ENCODE measurements at regions not wholly inside any gene's neighbourhood (a gene's known extent, or its start where the extent isn't known, plus 50 kb on each side); places are given as distances from the start of the nearest gene placed in this dataset.

DNA sequence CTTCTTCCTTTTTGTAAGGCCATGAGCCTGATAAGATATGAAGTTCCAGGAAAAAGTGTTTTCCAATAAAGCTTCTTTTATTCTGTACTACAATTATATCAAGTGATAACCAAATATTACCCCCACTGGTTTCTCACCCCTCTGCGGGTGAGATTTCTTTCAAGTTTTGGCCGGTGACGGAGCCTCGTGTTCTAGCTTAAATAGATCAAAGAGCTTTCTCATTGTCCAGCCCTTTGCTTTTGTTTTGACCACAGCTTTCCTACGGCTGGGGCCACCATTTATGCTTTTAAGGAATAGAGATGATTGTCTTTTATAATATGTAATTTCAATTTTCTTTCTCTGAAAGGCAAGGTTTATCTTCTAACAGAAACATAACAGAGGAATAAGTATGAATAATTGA is 196.7 kb upstream of the MTPN start:
- no peak for DNase-seq (ENCODE audit: low spot score)

DNA sequence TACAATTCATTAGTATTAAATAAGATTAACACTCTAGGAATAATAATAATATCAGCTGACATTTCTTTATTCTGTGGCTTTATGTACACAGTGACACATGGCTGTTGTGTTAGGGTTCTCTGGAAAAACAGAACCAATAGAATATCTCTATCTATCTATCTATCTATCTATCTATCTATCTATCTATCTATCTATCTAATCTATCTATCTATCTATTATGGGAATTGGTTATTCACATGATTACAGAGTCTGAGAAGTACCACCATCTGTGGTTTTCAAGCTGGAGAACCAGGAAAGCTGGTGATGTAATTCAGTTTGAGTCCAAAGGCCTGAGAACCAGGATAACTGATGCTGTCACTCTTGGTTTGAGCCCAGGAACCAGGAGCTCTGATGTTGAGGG is 194.1 kb upstream of the MTPN start:
- DNase-seq (ENCODE audit: low spot score): no peak

DNA sequence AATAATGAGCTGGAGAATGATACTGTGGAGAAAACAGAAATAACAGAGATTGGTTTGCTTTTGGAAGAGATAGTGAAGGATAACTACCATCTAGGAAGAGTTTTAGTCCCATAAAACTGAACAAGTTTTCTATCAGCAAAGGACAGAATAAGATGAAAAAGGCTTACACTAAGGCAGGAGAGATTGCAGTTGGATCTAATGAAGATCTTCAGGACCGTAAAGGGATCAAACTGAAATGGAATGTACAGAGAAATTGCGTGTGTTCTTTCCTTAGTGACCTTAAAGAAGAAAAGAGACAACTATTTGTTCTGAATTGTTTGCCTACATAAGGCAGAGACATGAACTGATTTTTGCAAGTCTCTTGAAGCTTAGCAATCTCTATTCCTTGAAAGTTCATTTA is 191.7 kb upstream of the MTPN start:
- DNase-seq (ENCODE audit: low spot score): no peak

DNA sequence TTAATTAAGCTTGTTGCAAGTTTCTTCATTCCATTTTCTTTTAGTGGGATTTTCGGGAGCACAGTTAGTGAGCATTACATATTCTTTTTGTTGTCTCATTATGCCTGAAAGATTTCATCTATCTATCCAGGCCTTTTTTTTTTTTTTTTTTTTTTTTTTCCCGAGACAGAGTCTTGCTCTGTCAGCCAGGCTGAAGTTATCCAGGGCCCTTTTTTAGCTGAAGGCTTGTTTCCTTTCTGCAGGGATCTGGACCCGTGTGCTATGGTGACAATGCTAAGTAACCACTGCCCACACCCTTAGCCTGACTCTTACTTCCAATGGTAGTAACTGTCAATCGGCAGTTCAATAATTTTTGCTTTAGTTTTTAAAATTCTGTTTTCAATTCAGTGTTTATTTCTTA is 190.8 kb upstream of the MTPN start:
- no peak for DNase-seq (ENCODE audit: low spot score)

DNA sequence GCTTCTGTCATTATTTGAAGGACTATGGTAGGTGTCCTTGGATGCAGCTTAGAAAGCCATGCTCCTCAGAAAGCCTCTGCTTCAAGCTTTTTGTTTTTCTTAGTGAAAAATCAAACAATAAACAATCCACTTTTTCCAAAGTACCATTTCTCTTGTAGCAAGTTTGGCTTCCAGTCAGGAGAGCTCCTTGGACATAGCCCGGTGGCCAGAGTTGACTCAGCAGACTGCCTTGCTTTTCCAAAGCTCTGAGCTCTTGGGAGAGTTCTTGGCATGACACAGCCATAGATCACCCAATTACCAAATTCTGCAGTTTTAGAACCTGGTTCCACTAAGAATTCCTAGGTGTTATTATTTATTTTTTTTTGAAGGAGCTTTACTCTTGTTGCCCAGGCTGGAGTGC is 189.4 kb upstream of the MTPN start:
- DNase-seq (ENCODE audit: low spot score): no peak

DNA sequence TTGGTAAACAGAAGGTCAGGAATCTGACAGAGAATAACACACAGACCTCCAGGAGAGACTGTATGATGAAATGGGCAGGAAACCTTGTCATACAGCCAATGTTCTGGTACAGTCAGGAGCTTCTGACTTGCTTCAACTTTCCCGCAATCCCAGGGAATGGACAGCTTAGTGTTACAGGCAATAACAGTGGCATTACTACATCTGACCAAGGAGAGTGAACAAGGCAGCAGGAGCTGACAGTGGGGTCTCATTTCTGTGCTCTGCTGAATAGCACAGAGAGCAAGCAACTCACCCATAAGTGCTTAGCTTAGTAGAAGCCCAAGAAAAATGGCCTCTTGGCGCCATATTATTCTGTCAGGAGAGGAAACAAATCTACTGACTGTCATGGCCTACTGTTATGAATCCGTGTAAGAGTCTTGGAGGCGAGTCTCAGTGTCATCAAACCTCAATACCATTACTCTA is 186.2 kb upstream of the MTPN start:
- no peak for DNase-seq (ENCODE audit: low spot score)

DNA sequence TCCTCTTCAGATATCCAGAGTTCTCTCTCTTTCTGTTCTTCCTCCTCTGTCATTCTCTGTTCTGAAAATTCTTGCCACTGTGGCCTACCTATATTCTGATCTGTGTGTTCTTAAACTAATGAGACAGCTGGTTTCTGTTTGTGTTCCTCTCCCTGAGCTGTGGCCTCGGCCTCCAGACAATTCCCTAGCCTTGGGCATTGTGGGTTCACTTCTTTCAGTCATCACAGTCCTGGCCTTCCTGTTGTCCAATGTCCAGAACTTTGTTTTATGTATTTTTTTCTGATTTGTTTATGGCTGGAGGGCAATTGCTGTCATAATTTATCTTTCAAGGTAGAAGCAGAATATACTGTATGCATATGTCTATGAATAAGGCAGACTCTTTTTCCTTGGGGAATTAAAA is 173.2 kb upstream of the MTPN start:
- DNase-seq (ENCODE audit: low spot score): no peak

DNA sequence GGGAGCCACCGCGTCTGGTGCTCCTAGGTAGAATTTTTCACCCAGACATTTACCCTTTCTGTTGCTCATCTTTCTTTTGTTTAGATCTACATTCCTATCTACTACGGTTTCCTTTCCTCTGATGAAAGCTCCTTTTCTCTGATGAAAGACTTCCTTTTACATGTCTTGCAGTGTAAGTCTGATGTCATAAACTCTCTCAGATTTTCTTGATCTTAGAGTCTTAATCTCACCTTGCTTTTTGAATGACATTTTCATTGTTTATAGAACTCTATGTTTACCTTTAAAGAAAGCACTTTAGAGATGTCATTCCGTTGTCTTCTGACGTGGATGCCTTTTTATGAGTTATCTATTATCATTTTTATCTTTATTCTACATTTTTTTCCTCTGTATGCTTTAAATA is 171.8 kb upstream of the MTPN start:
- DNase-seq (ENCODE audit: low spot score): no peak

DNA sequence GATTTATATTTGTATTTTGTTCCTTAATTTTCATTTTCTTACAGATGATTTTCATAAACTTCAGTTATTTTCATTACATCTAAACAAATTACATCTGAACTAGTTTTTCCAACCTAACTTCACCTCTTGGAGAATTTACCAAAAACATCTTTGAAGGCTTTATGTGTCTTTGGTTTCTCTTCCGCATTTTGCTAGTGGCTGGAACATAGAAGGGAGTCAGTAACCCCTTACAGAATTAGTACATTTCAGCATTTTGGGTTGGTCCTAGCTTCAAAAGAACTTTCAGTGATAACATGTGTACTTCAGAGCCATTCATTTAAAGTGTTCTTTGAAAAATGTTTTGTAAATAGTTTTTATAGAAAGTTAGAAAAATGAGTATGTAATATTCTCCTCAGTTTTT is 169.8 kb upstream of the MTPN start:
- DNase-seq (ENCODE audit: low spot score): no peak

DNA sequence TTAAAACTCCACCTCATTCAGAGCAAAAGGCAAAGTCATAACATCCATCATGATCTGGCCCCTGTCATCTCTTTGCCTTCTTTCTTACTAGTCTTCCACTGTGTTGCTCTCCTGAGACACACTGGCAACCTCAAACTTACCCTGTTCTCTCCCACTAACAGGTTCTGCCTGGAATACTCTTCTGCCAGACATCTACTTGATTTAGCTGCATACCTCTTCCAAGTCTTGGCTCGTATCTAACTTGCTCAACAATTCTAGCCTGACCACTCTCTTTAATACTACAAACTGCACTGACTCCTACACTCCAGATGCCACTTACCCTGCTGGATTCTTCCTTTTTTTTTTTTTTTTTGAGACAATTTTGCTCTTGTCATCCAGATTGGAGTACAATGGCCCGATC is 167.0 kb upstream of the MTPN start:
- no peak for DNase-seq (ENCODE audit: low spot score)

DNA sequence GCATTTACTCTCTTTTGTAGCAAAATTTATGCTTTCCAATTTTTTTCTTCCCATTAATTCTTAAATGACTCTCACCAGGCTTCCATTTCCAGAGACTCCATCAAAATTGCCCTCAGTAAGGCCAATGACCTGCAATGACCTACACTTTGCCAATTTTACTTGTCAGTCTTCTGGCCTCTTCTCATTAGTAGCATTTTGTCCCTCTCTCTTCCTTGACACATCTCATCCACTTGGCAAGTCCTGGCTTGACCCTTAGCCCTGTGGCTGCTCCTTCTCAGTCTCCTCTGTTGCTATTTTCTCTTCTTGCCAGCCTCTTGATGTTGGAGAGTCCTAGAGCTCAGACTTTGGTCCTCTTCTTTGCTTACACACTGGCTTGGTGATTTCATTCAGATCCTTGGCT is 166.1 kb upstream of the MTPN start:
- no peak for DNase-seq (ENCODE audit: low spot score)

DNA sequence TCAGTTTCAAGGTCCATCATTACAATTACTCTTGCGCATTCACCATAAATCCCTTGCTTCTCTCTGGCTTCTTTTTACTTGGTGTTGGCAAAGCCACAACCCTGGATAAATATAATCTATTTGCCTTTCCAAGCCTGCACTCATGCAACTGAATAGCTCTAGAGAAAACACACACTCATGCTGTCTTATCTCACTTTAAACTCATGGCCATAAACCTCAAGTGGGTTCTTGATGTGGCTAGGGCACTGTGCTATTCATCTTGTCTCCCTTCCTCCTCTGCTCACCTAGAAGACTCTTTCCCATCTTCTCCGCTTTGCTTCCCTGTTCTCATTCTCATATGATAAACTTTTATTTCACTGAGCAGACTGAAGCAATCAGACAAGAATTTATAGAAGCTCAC is 165.4 kb upstream of the MTPN start:
- DNase-seq (ENCODE audit: low spot score): no peak

DNA sequence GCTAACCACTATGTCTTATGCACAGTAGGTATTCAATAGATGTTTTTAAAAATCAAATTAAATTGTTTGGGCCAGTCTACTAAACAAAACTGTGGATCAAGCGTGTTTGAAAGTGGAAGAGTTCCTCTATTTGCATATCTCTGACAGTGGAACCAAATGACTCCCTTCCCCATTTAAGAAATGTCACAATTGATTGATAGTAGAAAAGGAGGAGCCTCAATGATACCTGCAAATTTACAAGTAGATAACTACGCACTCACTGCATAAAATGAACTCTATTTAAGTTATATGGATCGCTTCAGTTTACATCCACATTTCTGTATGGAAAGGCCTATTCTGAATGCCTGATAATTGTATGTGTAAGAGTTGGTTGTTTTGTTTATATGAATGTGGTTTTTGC is 163.3 kb upstream of the MTPN start:
- no peak for DNase-seq (ENCODE audit: low spot score)

DNA sequence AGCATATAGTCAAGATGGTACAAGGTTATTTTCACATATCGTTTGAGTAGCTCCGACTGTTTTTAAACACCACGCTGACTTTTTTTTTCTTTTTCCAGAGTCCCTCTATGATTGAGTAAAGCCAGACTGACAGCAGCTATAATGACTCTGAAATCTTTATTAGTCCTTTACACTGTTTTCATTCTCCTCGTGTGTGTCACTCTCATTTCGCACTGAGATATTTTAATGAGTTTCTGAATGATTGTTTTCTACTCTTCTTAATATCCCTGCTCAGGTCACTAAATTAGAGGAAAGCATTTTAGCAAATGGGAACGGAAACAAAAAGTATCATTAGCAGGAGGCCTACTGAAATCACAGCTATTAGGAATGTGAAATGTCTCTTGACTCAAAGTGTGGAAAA is 162.3 kb upstream of the MTPN start:
- no peak for DNase-seq (ENCODE audit: low spot score)

DNA sequence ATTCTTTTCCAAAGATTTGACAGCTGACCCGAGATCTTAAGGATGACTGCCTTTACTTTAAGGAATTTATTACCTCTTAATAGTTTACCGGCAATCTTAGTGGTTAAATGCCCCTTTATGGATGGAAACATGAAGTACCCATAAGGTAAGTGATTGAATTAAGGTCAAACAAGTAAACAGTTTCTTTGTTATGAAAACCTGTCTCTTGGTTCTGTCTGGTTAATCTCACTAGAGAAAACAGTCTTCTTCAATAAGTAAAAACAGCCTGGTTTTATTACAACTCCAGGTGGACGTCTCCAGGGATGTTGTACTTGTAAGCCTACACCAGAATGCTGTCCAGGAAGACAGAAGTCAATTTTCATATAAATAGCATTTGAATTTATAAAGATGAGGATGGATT is 161.8 kb upstream of the MTPN start:
- no peak for DNase-seq (ENCODE audit: low spot score)

DNA sequence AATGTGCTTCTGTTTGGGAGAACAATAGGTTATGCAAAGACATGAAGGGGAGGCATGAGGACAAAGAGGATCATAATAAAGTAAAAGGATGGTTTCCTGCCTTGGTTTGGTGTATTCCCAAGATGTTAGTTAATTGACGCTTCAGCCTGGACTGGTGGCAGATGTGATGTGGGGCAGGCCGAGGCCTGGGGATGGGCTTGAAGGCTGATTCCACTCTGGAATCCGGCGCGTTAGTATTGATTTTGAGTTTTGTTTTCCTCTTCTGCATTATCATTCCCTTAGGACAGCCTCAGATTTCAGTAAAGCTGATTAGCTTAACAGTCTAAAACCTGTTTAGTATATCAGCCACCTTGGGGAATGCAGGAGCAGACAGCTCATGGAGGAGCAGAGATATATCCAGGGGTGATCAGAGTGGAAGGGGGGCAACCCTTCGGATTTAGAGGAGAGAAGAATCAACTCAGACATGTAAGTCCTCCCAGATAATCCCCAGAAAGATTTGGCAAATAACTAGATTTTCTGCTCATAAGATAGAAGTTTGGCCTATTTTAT is 159.8 kb upstream of the MTPN start:
- no peak for DNase-seq (ENCODE audit: low spot score)

DNA sequence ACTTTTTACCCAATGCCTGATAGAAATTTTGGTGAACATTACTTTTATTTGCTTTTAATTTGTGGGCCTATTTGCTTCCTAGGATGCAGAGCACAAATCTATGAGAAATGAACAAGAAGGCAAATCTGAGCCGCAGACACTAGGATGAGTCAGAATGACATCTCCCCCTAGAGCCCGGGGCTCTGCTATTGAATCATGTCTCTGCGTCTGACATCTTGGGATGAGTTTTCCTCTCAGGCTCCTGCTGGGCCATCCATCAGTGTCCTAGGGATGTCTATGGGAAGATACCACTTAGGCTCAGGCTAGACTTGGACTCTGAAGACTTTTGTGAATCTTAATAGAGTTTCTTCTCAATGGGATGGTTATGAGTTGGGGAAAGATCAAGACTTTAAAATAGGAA is 157.3 kb upstream of the MTPN start:
- no peak for DNase-seq (ENCODE audit: low spot score)

DNA sequence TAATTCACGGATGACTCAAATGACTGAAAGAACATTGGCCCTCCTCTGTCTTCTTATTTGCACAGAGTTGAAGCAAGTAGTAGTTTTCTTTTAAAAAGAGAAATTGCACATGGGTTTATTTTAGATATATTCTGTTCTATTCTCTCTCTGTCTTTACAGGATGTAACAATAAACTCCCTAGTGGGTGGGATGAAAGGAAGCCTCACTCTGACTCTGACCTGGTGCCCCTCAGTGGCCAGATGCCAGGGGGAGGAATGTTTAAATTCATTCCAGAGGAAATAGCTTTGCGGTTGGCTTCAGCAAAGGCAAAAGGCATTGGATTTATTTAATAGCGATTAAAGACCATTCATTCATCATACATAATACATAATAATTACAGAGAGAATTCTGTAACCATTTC is 156.4 kb upstream of the MTPN start:
- no peak for DNase-seq (ENCODE audit: low spot score)

DNA sequence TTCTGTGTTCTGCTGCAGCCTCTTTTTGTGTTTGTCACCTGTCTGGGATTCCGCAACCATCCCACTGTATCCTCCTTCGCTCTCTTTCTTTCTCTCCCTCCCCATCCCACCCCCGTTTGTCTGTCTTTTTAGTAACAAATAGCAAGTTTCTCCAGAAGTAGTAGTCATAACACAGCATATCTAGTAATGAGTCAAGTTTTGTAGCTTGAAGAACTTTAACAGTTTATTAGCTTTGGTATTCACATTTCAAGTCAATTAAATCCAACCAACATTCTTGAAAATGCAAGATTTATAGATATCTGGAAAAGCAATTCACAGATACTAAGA is 154.1 kb upstream of the MTPN start:
- DNase-seq (ENCODE audit: low spot score): no peak

DNA sequence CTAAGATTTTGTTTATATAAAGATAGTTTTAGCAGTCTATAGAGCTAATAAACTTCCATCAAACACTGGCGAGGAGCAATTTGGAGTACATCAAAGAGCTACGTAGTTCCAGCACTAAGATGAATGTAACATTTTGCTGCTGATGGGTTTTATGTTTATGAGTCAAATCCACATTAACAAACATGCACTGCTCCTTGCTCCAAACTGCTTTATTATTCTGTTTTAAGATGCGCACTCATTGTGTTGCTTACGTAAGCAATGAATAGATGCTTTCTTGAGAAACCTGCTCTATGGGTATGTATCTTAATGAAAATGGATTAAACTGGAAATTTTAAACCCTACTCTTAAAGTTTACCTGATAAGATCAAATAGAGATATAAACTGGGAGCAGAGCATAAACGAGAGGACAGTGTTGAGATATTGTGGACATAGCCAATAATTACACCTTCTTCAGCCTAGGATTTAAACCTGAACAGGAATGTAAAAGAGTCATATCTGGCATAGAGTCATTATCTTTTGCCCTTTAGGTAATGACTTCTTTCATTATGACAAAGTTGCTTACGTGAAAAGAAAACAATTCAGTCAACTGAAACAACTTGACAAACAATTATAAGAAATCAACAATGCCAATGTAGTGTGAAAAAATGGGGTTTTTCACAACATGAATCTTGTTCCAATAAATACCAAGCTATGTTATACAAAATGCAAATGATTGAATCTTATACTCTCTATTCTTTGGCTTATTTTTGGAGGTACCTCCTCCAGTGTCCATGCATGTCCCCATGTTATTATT is 153.5 kb upstream of the MTPN start:
- no peak for DNase-seq (ENCODE audit: low spot score)

DNA sequence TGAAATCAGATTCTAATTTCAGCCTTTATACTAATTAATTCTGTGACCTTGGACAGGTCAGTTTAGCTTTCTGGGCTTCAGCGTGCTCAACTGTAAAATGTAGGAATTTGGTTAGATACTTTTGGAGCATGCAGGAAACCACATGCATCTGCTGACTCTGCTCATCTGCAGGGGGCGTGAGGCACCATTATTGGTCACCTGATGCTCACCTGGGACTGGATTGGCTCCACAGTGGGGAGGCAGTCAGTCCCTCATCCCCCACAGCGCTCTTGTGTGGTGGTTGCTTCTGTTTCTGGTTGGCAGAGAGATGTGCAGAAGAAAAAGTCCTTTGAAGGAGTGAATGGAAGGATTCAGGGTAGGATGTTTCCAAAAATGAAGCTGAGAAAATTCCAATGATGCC is 150.9 kb upstream of the MTPN start:
- DNase-seq (ENCODE audit: low spot score): no peak

DNA sequence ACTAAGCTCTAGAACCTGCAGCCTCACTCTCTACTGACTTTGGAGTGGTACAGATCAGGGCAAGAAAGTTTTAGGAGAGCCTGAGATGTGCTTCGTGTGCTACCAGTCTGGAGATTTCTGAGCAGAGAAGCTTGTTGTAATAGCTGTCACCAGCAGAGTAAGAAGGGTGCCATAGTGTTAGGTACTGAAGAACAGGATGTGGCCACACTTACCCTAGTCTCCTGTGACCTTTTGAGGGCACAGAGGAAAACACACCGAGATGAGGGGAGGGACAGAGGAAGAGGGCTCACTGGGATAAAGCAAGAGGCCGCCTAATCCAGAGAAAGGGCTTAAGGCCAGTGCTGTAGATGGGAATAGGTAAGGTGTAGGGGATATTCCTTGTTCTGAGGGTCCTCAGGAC is 146.2 kb upstream of the MTPN start:
- no peak for DNase-seq (ENCODE audit: low spot score)

DNA sequence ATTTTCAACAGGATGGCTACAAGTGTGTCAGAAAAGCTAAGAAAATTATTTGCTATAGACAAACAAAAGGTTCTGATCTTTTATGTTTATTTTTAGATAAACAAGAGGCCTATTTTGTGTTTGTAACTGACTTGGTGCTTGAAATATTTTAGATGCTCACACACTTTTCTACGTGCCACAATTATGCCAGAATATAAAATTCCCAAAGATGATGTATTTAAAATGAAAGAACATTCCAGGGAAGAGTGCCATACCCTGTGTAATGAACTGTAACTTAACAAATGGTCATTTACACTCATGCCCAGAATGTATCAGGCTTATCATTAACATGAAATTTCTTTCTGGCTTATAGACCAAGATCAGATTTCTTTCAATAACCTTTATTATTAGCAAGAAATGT is 144.9 kb upstream of the MTPN start:
- no peak for DNase-seq (ENCODE audit: low spot score)

DNA sequence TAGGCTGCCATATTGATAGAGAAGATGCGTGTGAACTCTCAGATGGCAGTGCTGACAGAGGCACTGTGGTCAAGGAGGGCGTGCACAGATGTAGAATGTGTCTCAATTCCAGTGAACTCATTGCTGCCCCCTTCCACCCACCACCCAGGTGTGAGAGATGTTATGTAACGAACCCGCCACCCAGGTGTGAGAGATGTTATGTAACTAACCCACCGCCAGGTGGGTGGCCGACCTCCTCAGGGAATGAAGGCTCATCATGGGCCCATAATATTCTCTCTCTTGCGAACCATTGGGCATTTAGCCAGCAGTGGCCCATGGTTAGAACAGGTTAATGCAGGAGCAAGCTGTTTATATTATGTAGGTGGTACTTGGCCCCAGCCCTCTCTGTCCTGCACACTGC is 140.4 kb upstream of the MTPN start:
- DNase-seq (ENCODE audit: low spot score): no peak

DNA sequence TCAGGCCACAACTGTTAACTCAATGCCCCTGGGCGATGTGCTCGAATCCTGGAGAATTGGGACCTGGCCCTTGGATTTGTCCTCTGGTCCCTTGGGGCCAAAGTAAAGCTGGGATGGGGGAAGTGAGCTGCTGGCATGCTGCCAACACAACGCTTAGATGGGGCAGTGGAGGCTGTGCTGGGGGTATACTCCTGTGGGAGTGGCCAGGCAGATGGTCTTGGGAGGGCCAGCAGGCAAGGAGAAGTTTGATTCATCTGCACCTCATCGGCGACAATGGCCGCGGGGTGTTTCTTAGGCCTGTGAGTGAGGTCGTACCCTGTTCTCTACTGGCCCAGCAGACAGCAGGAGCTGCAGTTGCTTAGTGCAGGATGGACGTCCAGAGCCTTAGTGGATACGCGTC is 139.0 kb upstream of the MTPN start:
- DNase-seq (ENCODE audit: low spot score): no peak

All from ecto neural progenitor cell (in vitro differentiated cells).